Prostate gland (tissue), 2 donors: ENCODE measurements at regions not wholly inside any gene's neighbourhood (a gene's known extent, or its start where the extent isn't known, plus 50 kb on each side); places are given as distances from the start of the nearest gene placed in this dataset.

ENCODE experiments used
- DNase-seq: peaks from one replicate; pipeline ENCODE4 v3.0.0-alpha.2; 2019; ENCODE audit warnings: low spot score
- H3K27ac ChIP-seq, 2 donors: fragments of 200-600 bp; sonication (generic); 2 replicates each; pipeline ENCODE4 v1.5.1; 2017 to 2019
- H3K27me3 ChIP-seq: fragments of 200-600 bp; sonication (generic); replicated peaks from 2 replicates; pipeline ENCODE4 v1.5.1; 2019; ENCODE audit not compliant: insufficient read depth
- H3K36me3 ChIP-seq, 2 donors: fragments of 200-600 bp; sonication (generic); 1 replicate in 1 of 2; 2 replicates in 1 of 2; pipeline versions ENCODE4 v1.5.1 to v1.8.1; 2017 to 2019
- H3K4me1 ChIP-seq: fragments of 200-600 bp; sonication (generic); replicated peaks from 2 replicates; pipeline ENCODE4 v1.5.1; 2019
- H3K4me3 ChIP-seq, 2 donors: fragments of 200-600 bp; sonication (generic); 2 replicates each; pipeline ENCODE4 v1.5.1; 2017 to 2019
- H3K9me3 ChIP-seq: fragments of 200-600 bp; sonication (generic); 2 replicates; pipeline ENCODE4 v1.5.1; 2017
- POLR2A ChIP-seq: fragments of 450-650 bp; IDR thresholded peaks from one replicate; pipeline ENCODE4 v1.6.1; 2016; ENCODE audit warnings: antibody characterized with exemption, mild to moderate bottlenecking
- POLR2AphosphoS5 ChIP-seq: sonication (generic); formaldehyde crosslinking; IDR thresholded peaks from one replicate; pipeline ENCODE4 v1.6.1; 2017; ENCODE audit warnings: antibody characterized with exemption
- WGBS: methylation state at CpG from one replicate; pipeline ENCODE4 v1.1.5; 2018; 5-methylcytosine and 5-hydroxymethylcytosine counted together
- intact Hi-C: fragments of 100-400 bp; cut with DNase I; formaldehyde crosslinking; loops from one replicate; pipeline ENCODE4 v1.14.2; 2022
- TF ChIP-seq, protein P1 (sequence below), 4 experiments: fragments of 200-600 bp in 2 of 4; fragments of 450-650 bp in 2 of 4; sonication (generic) in 2 of 4; IDR thresholded peaks; 1 replicate in 3 of 4; 2 replicates in 1 of 4; pipeline ENCODE4 v1.5.1; 2016 to 2019; ENCODE audit warnings: antibody characterized with exemption in 4 of 4, mild to moderate bottlenecking in 2 of 4, moderate library complexity in 2 of 4

- Histone ChIP-seq H3K9me3 (no peaks in the 10 kb centered on the region), H3K4me3 (no peak overlapping the region), H3K27ac (no peak overlapping the region), H3K4me1 (no peaks in the 10 kb centered on the region), H3K27me3 (no peaks in the 10 kb centered on the region), H3K36me3 (no peaks in the 10 kb centered on the region)
- 83% methylated on average over 3 of the region's 3 CpGs for WGBS
- DNase-seq = no peak
- intact Hi-C loops = no loop called here
- TF ChIP-seq, protein P1, sequence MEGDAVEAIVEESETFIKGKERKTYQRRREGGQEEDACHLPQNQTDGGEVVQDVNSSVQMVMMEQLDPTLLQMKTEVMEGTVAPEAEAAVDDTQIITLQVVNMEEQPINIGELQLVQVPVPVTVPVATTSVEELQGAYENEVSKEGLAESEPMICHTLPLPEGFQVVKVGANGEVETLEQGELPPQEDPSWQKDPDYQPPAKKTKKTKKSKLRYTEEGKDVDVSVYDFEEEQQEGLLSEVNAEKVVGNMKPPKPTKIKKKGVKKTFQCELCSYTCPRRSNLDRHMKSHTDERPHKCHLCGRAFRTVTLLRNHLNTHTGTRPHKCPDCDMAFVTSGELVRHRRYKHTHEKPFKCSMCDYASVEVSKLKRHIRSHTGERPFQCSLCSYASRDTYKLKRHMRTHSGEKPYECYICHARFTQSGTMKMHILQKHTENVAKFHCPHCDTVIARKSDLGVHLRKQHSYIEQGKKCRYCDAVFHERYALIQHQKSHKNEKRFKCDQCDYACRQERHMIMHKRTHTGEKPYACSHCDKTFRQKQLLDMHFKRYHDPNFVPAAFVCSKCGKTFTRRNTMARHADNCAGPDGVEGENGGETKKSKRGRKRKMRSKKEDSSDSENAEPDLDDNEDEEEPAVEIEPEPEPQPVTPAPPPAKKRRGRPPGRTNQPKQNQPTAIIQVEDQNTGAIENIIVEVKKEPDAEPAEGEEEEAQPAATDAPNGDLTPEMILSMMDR (IDR thresholded peaks at IDR 0.05) = no peak
- no peak for TF ChIP-seq POLR2AphosphoS5
- no peak for TF ChIP-seq POLR2A
Measured at GRCh38 chr13:24096659-24097058, 63.9 kb upstream of the SPATA13 start.

GRCh38 chr13:24097064-24097463, 63.5 kb upstream of the SPATA13 start:
- no peak for DNase-seq
- Histone ChIP-seq H3K9me3 (no peaks in the 10 kb centered on the region), H3K27ac (no peak overlapping the region), H3K4me1 (no peaks in the 10 kb centered on the region), H3K36me3 (no peaks in the 10 kb centered on the region), H3K4me3 (no peak overlapping the region), H3K27me3 (no peaks in the 10 kb centered on the region)
- no peak for TF ChIP-seq POLR2A
- 83% methylated on average over 4 of the region's 4 CpGs for WGBS
- intact Hi-C loops = no loop called here

DNA sequence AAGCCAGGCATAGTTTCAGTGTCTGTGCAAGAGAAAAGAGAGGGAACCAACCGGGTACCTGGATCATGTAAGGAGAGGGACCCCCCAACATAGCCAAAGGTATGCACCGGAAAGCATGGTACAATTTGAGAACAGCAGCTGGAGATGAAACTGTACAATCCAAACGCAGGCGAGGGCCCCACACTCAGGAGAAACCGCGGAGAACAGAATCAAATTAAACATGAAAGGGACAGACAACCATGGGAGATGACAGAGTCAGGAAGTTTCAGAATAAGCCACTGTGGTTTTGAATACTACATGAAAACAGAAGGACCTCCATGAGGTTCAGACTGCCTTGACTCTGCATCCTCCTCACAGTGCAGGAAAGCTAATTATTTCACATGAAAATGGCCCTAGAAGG, 62.9 kb upstream of the SPATA13 start:
- intact Hi-C loops = no loop called here
- no peak for DNase-seq
- H3K36me3 ChIP-seq = no peaks in the 10 kb centered on the region
- TF ChIP-seq POLR2A (no peak), POLR2AphosphoS5 (no peak)
- TF ChIP-seq, protein P1 (IDR thresholded peaks at IDR 0.05) = no peak
- H3K4me1 ChIP-seq = no peaks in the 10 kb centered on the region
- 71% methylated on average over 6 of the region's 6 CpGs for WGBS
- no peaks in the 10 kb centered on the region for H3K27me3 ChIP-seq
- no peaks in the 10 kb centered on the region for H3K9me3 ChIP-seq
- H3K27ac ChIP-seq = no peak overlapping the region
- H3K4me3 ChIP-seq = no peak overlapping the region

GRCh38 chr13:24099490-24099889, 61.0 kb upstream of the SPATA13 start:
- intact Hi-C loops = no loop called here
- no peak overlapping the region for H3K27ac ChIP-seq
- TF ChIP-seq, protein P1 (IDR thresholded peaks at IDR 0.05) = no peak
- no peak for TF ChIP-seq POLR2AphosphoS5
- TF ChIP-seq POLR2A = no peak
- no peaks in the 10 kb centered on the region for H3K4me1 ChIP-seq
- 77% methylated on average over 5 of the region's 5 CpGs for WGBS
- no peak overlapping the region for H3K4me3 ChIP-seq
- no peaks in the 10 kb centered on the region for H3K27me3 ChIP-seq
- no peak for DNase-seq
- H3K36me3 ChIP-seq = no peaks in the 10 kb centered on the region
- H3K9me3 ChIP-seq = no peaks in the 10 kb centered on the region

- H3K4me1 ChIP-seq = no peaks in the 10 kb centered on the region
- 57% methylated on average over 3 of the region's 3 CpGs for WGBS
- DNase-seq = no peak
- H3K27me3 ChIP-seq = no peaks in the 10 kb centered on the region
- intact Hi-C loops = no loop called here
- no peaks in the 10 kb centered on the region for H3K36me3 ChIP-seq
- no peak for TF ChIP-seq POLR2AphosphoS5
- no peak for TF ChIP-seq POLR2A
- TF ChIP-seq, protein P1 (IDR thresholded peaks at IDR 0.05) = no peak
- H3K4me3 ChIP-seq = no peak overlapping the region
- H3K27ac ChIP-seq = no peak overlapping the region
- H3K9me3 ChIP-seq = no peaks in the 10 kb centered on the region
Measured at GRCh38 chr13:24100188-24100587, 60.3 kb upstream of the SPATA13 start.
